Duodenal mucosa (tissue), 2 donors: ENCODE measurements at regions not wholly inside any gene's neighbourhood (a gene's known extent, or its start where the extent isn't known, plus 50 kb on each side); places are given as distances from the start of the nearest gene placed in this dataset.

Source experiments
- H3K27ac ChIP-seq: one replicate; pipeline ENCODE4 v1.7.0; 2013; ENCODE audit warnings: low read depth, low read length
- H3K27me3 ChIP-seq, 2 donors: one replicate each; pipeline ENCODE4 v1.7.0; 2013; ENCODE audit warnings: low read length in 2 of 2, control low read depth in 1 of 2; ENCODE audit not compliant: insufficient read depth in 2 of 2, control insufficient read depth in 1 of 2
- H3K36me3 ChIP-seq, 2 donors: one replicate each; pipeline ENCODE4 v1.7.0; 2013; ENCODE audit warnings: low read length in 2 of 2, control low read depth in 1 of 2; ENCODE audit not compliant: insufficient read depth in 2 of 2, control insufficient read depth in 1 of 2
- H3K4me1 ChIP-seq, 2 donors: one replicate each; pipeline ENCODE4 v1.7.0; 2013; ENCODE audit warnings: low read length in 2 of 2, control low read depth in 1 of 2; ENCODE audit not compliant: insufficient read depth in 2 of 2, control insufficient read depth in 1 of 2
- H3K4me3 ChIP-seq, 2 donors: one replicate each; pipeline ENCODE4 v1.7.0; 2013; ENCODE audit warnings: low read length in 2 of 2, low read depth in 1 of 2
- H3K9ac ChIP-seq, 2 donors: one replicate each; pipeline ENCODE4 v1.7.0; 2013; ENCODE audit warnings: low read length in 2 of 2, low read depth in 1 of 2
- H3K9me3 ChIP-seq, 2 donors: one replicate each; pipeline ENCODE4 v1.7.0; 2013; ENCODE audit warnings: low read length in 2 of 2, control low read depth in 1 of 2; ENCODE audit not compliant: control insufficient read depth in 1 of 2

DNA sequence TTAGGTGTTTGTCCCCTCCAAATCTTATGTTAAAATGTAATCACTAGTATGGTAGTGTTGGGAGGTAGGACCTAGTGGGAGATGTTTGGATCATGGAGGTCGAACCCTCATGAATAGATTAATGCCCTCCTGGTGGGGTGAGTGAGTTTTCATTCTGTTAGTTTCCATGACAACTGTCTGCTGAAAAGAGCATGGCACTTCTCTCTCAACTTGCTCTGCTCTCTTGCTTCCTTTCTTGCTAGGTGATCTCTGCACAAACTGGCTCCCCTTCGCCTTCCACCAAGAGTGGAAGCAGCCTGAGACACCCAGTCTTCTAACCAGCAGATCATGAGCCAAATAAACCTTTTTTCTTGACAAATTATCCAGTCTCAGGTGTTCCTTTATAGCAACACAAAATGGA, 853.9 kb downstream of the SORCS1 start:
- Histone ChIP-seq H3K4me1 (no peaks in the 10 kb centered on the region), H3K9me3 (no peaks in the 10 kb centered on the region), H3K36me3 (no peaks in the 10 kb centered on the region), H3K9ac (no peak overlapping the region), H3K27ac (no peak overlapping the region), H3K4me3 (no peak overlapping the region), H3K27me3 (no peaks in the 10 kb centered on the region)

DNA sequence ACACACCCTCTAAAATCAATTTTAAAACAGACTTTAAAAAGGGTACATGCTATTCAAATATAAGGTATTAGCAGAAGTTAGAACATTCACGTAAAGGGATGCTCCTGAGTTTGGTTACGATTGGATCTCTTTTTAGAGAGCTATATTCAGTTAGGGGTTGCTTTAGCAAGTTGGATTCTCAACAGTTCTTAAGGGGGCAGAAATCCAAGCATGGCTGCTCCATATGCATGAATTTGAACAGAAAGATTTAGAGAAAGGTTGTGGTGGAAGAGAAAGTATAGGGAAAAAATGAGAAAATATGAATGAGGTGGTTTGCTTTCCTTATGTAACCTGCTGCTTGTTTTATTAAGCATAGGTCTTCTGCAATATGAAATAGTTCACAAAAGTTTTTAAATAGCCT, 855.1 kb downstream of the SORCS1 start:
- H3K27me3 ChIP-seq = no peaks in the 10 kb centered on the region
- H3K9ac ChIP-seq = no peak overlapping the region
- no peaks in the 10 kb centered on the region for H3K36me3 ChIP-seq
- H3K4me1 ChIP-seq = no peaks in the 10 kb centered on the region
- H3K4me3 ChIP-seq = no peak overlapping the region
- H3K9me3 ChIP-seq = no peaks in the 10 kb centered on the region
- H3K27ac ChIP-seq = no peak overlapping the region

DNA sequence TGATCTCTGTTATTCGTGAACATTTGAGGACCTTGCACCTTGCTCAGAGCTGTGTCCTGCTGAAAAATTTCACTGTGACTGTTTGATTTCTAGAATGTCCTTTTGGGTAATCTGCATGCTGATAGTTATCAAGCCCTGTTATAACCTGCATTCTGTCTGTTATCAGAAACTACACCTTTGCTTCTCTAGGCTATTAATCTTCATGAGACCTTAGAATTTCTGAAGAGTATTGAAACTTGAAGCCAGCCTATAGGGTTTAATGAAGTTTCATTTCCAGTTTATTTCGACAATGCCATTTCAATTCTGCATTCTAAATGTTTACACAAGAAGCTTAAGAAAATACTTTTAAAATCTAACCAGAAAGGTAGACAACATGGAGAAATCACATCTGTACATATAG, 856.2 kb downstream of the SORCS1 start:
- no peak overlapping the region for H3K27ac ChIP-seq
- H3K9me3 ChIP-seq = no peaks in the 10 kb centered on the region
- no peaks in the 10 kb centered on the region for H3K27me3 ChIP-seq
- no peaks in the 10 kb centered on the region for H3K4me1 ChIP-seq
- H3K9ac ChIP-seq = no peak overlapping the region
- H3K36me3 ChIP-seq = no peaks in the 10 kb centered on the region
- no peak overlapping the region for H3K4me3 ChIP-seq

DNA sequence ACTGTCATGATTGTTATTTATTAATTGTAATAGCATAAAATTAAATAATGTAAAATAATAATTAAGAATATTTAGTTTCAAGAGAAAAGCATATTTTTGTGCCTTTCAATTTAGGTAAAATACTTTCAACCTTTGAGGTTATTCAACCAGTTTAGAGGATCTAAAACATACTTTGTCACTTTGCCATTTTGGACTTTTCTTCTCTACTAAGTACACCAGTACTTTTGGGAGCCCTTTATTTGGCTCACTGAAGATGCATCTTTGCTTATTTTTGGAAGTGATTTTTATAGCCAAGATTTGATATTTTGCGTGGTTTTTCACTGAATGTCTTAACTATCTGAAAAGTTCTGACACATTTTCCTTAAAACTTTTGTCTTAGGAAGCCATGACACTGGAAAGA, 860.5 kb downstream of the SORCS1 start:
- Histone ChIP-seq H3K9ac (no peak overlapping the region), H3K4me3 (no peak overlapping the region), H3K27me3 (no peaks in the 10 kb centered on the region), H3K36me3 (no peaks in the 10 kb centered on the region), H3K4me1 (no peaks in the 10 kb centered on the region), H3K9me3 (peaks cover 0 to 2% of the 10 kb centered on the region in 2 donors), H3K27ac (no peak overlapping the region)

DNA sequence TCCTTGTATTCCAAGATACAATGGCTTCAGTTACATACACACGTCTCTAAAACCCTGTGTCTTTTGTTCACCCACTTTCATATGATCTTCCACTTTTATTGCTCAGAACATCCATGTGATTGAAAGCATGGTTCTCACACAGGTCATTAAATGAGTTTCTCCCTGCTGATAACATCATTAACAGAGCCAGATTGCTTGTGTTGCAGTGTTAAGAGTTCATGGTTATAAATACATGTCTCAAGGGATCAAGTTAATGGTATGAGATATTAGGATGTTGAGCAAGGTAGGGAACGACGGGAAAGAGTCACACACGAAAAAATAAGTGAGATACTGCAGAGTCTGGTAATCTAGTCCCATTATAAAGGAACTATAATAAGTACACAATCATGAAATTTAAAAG, 861.5 kb downstream of the SORCS1 start:
- Histone ChIP-seq H3K9me3 (peaks cover 0 to 2% of the 10 kb centered on the region in 2 donors), H3K27ac (no peak overlapping the region), H3K27me3 (no peaks in the 10 kb centered on the region), H3K9ac (no peak overlapping the region), H3K4me1 (no peaks in the 10 kb centered on the region), H3K4me3 (no peak overlapping the region), H3K36me3 (no peaks in the 10 kb centered on the region)

DNA sequence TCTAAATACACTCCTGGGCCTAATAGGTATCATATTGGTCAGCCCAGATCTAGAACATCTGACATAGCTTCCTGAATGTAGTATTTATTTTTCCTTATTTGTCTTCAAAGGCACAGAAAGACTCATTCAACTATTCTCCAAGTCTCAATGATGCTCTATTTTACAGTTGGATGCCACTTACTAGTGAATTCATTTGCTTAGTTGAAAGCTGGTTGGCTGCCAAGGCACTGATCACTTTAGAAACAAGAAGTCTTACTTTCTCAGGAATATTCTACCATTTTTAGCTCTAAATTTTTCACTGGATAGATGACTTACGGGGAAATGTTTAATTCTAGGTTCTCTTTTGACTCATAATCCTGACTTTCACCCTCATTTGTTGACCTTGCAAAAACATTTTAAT, 863.4 kb downstream of the SORCS1 start:
- Histone ChIP-seq H3K9ac (no peak overlapping the region), H3K9me3 (peaks cover 0 to 2% of the 10 kb centered on the region in 2 donors), H3K4me1 (no peaks in the 10 kb centered on the region), H3K36me3 (no peaks in the 10 kb centered on the region), H3K27me3 (no peaks in the 10 kb centered on the region), H3K27ac (no peak overlapping the region), H3K4me3 (no peak overlapping the region)

DNA sequence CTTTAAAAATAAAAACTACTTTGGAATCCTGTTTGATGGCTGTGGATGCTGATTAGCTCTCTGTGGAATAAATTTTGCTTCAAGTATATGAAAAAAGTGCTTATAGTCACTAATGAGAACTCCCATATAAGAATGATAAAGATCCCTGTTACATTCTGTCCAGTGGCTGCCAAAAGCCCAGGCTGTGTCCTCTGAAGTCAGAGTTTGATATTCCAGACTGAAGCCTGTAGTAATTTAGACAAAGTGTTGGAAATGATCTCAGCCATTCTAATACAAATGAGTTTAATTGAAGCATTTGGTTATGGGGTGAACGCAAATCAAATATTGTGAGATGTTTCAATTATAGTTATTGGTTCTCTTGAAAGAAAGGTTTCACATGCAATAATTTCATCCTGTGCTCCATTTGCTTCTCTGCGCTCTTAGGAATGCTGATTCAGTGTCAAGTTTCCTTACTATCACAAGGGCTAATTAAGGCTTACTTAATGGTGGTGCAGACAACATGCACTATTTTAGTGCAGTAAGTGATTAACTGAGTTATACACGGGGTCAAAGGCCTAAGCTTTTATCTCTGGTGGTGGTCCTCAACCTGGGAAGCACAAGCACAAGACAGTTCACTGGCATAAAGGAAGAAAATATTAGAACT, 867.6 kb downstream of the SORCS1 start:
- Histone ChIP-seq H3K27me3 (no peaks in the 10 kb centered on the region), H3K36me3 (no peaks in the 10 kb centered on the region), H3K4me1 (no peaks in the 10 kb centered on the region), H3K9ac (no peak overlapping the region), H3K27ac (no peak overlapping the region), H3K9me3 (no peaks in the 10 kb centered on the region), H3K4me3 (no peak overlapping the region)

DNA sequence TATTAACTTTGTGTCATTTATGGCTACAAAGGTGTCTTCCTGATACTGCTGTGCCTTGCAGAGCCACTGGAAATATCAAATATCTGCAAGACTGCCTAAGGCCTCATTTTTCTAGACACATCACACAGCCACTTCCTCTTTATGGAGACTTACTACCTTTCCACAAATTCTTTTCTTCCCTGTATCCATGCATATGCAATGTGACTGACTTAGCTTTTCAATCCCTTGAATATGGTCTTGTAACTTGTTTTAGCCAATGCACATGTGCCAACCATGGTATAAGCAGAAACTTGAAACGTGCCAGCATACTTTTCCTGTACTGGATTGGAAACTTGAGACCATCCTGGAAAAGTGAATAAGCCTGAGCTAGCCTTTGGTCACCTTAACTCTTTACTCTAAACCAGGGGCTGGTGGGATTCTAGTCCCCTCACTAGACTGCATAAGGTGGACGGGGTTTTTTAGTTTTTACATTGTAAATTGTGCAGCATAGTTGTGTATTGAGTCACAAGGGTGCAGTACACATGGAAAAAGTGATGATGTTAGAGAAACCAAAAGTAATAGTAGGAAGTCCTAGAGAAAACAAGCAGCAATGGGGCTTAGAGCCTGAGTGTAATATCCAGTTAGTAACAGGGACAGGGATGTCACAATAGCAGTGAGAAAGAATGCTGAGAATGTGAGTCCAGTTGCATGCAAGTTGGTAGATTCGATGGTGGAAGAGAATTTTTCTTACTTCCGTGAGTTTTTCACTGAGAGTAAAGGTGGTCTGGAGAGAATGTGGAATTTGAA, 879.5 kb downstream of the SORCS1 start:
- no peak overlapping the region for H3K4me3 ChIP-seq
- H3K27me3 ChIP-seq = no peaks in the 10 kb centered on the region
- H3K36me3 ChIP-seq = no peaks in the 10 kb centered on the region
- H3K9me3 ChIP-seq = no peaks in the 10 kb centered on the region
- H3K27ac ChIP-seq = no peak overlapping the region
- H3K4me1 ChIP-seq = no peaks in the 10 kb centered on the region
- H3K9ac ChIP-seq = no peak overlapping the region

DNA sequence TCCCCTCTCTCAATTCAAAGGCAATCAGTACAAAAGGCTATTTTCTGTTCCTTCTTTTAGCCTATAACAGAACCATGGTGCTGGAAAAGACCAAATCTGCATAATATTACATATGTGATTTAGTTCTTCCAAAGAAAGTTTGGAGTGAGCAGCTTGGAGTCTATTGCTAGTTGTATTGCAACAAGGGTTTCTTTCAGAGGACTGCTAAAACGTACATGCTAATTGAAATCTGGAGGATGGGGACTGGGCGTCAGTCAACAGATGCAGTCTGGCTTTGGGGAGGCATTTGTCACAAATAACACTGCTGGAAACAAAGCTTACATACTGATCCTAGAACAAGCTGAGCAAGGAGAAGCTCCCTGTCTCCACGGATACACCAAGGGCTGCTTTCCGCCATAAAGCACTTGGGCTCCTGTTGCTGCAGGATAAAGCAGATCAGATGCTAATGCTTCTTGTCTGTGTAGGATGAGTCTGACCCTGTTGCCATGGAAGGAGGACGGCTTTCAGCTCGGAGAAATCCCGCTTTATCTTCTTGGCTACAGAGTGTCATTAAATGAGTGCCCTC, 883.5 kb downstream of the SORCS1 start:
- Histone ChIP-seq H3K9me3 (no peaks in the 10 kb centered on the region), H3K9ac (no peak overlapping the region), H3K27me3 (no peaks in the 10 kb centered on the region), H3K4me1 (no peaks in the 10 kb centered on the region), H3K36me3 (no peaks in the 10 kb centered on the region), H3K4me3 (no peak overlapping the region), H3K27ac (no peak overlapping the region)

DNA sequence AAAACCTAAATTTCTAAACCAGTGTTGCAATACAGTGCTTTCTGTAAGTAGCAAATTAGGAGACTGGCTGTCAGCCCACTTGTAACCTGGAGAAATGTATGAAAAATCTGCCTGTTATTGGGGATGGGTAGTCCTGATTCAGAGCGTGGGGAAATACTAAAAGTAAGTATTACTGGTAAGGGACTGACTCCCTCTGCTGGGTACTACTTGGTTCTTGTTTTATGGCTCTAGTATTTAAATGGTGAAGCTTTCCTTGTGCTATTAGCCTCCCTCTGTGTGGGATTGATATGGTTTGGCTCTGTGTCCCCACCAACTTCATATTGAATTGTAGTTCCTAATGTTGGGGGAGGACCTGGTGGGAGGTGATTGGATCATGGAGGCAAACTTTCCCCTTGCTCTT, 886.1 kb downstream of the SORCS1 start:
- no peaks in the 10 kb centered on the region for H3K27me3 ChIP-seq
- H3K9ac ChIP-seq = no peak overlapping the region
- no peaks in the 10 kb centered on the region for H3K36me3 ChIP-seq
- H3K4me3 ChIP-seq = no peak overlapping the region
- no peaks in the 10 kb centered on the region for H3K4me1 ChIP-seq
- no peaks in the 10 kb centered on the region for H3K9me3 ChIP-seq
- no peak overlapping the region for H3K27ac ChIP-seq
